ENCODE measurements at regions not wholly inside any gene's neighbourhood (a gene's known extent, or its start where the extent isn't known, plus 50 kb on each side); places are given as distances from the start of the nearest gene placed in this dataset.

- no peak for TF ChIP-seq CTCF (IDR thresholded peaks at IDR 0.05)
- no peak for TF ChIP-seq POLR2AphosphoS5 (IDR thresholded peaks at IDR 0.05)
- TF ChIP-seq POLR2A (IDR thresholded peaks at IDR 0.05) = no peak
Measured at GRCh38 chr3:163577271-163577670, 1501.0 kb downstream of the SI start.
